DND-41 (cell line): ENCODE measurements at regions not wholly inside any gene's neighbourhood (a gene's known extent, or its start where the extent isn't known, plus 50 kb on each side); places are given as distances from the start of the nearest gene placed in this dataset.
"Not testable (repeated sequence)": the region's sequence is repeated elsewhere in the genome, so short reads cannot be mapped to it uniquely, and the experiment has no call there.

Experiments
- ATAC-seq: fragments of 200-7000 bp; cut with Tn5 transposase; 3 replicates; pipeline ENCODE4 v1.9.1; 2021; ENCODE audit warnings: low read depth; ENCODE audit not compliant: insufficient read depth
- DNase-seq: peaks from one replicate; pipeline ENCODE4 v3.0.0-alpha.2; 2020
- H2AFZ ChIP-seq: 2 replicates; pipeline ENCODE4 v1.6.0; 2012; ENCODE audit warnings: low read depth, low read length
- H3K27ac ChIP-seq: 2 replicates; pipeline ENCODE4 v1.5.1; 2012; ENCODE audit warnings: low read length, inconsistent platforms
- H3K27me3 ChIP-seq: fragments of 200-600 bp; sonication (generic); 2 replicates; pipeline ENCODE4 v1.6.0; 2012; ENCODE audit warnings: low read length, mild to moderate bottlenecking, inconsistent platforms; ENCODE audit not compliant: insufficient read depth, poor library complexity
- H3K36me3 ChIP-seq: 2 replicates; pipeline ENCODE4 v1.5.1; 2012; ENCODE audit warnings: low read length, inconsistent platforms; ENCODE audit not compliant: insufficient read depth
- H3K4me1 ChIP-seq: 2 replicates; pipeline ENCODE4 v1.5.1; 2012; ENCODE audit warnings: mild to moderate bottlenecking, low read length; ENCODE audit not compliant: insufficient read depth
- H3K4me2 ChIP-seq: 2 replicates; pipeline ENCODE4 v1.6.0; 2012; ENCODE audit warnings: mild to moderate bottlenecking, moderate library complexity, low read length, inconsistent platforms; ENCODE audit not compliant: insufficient read depth
- H3K4me3 ChIP-seq, 2 experiments: fragments of 200-600 bp in 1 of 2; shearing (Covaris generic) in 1 of 2; 2 replicates each; pipeline ENCODE4 v1.5.1; 2012 to 2016; ENCODE audit warnings: inconsistent platforms in 2 of 2, low read length in 2 of 2, mild to moderate bottlenecking in 2 of 2, low read depth in 1 of 2, moderate library complexity in 1 of 2
- H3K79me2 ChIP-seq: 2 replicates; pipeline ENCODE4 v1.6.0; 2012; ENCODE audit warnings: low read length, inconsistent platforms; ENCODE audit not compliant: insufficient read depth
- H3K9ac ChIP-seq: 2 replicates; pipeline ENCODE4 v1.6.0; 2012; ENCODE audit warnings: low read depth, mild to moderate bottlenecking, inconsistent platforms, low read length, moderate library complexity
- H3K9me3 ChIP-seq: 2 replicates; pipeline ENCODE4 v1.5.1; 2012; ENCODE audit warnings: low read length, moderate library complexity, mild to moderate bottlenecking, inconsistent platforms; ENCODE audit not compliant: insufficient read depth, severe bottlenecking
- H4K20me1 ChIP-seq: 2 replicates; pipeline ENCODE4 v1.6.0; 2012; ENCODE audit warnings: low read length; ENCODE audit not compliant: insufficient read depth
- EZH2 ChIP-seq: IDR thresholded peaks from 3 replicates; pipeline ENCODE4 v1.6.1; 2012; ENCODE audit warnings: borderline replicate concordance, low read depth, mild to moderate bottlenecking, moderate library complexity, low read length, inconsistent platforms; ENCODE audit not compliant: severe bottlenecking
- TF ChIP-seq, protein P1 (sequence below): IDR thresholded peaks from 2 replicates; pipeline ENCODE4 v1.5.1; 2012; ENCODE audit warnings: borderline replicate concordance, low read length, moderate library complexity, mild to moderate bottlenecking; ENCODE audit not compliant: poor library complexity, severe bottlenecking; ENCODE audit errors: extremely low read depth

GRCh38 chr5:104556957-104557356 is 994.4 kb upstream of the NUDT12 start:
- no peaks in the 10 kb centered on the region for H4K20me1 ChIP-seq
- H3K36me3 ChIP-seq = no peaks in the 10 kb centered on the region
- no peak overlapping the region for H3K9ac ChIP-seq
- no peak for DNase-seq
- H3K27ac ChIP-seq = no peak overlapping the region
- no peak for TF ChIP-seq EZH2
- TF ChIP-seq, protein P1, sequence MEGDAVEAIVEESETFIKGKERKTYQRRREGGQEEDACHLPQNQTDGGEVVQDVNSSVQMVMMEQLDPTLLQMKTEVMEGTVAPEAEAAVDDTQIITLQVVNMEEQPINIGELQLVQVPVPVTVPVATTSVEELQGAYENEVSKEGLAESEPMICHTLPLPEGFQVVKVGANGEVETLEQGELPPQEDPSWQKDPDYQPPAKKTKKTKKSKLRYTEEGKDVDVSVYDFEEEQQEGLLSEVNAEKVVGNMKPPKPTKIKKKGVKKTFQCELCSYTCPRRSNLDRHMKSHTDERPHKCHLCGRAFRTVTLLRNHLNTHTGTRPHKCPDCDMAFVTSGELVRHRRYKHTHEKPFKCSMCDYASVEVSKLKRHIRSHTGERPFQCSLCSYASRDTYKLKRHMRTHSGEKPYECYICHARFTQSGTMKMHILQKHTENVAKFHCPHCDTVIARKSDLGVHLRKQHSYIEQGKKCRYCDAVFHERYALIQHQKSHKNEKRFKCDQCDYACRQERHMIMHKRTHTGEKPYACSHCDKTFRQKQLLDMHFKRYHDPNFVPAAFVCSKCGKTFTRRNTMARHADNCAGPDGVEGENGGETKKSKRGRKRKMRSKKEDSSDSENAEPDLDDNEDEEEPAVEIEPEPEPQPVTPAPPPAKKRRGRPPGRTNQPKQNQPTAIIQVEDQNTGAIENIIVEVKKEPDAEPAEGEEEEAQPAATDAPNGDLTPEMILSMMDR = no peak
- H3K79me2 ChIP-seq = no peaks in the 10 kb centered on the region
- no peak overlapping the region for H2AFZ ChIP-seq
- ATAC-seq = no peak
- no peaks in the 10 kb centered on the region for H3K9me3 ChIP-seq
- no peaks in the 10 kb centered on the region for H3K27me3 ChIP-seq
- no peak overlapping the region for H3K4me2 ChIP-seq
- H3K4me3 ChIP-seq = no peak overlapping the region
- H3K4me1 ChIP-seq = no peaks in the 10 kb centered on the region

DNA sequence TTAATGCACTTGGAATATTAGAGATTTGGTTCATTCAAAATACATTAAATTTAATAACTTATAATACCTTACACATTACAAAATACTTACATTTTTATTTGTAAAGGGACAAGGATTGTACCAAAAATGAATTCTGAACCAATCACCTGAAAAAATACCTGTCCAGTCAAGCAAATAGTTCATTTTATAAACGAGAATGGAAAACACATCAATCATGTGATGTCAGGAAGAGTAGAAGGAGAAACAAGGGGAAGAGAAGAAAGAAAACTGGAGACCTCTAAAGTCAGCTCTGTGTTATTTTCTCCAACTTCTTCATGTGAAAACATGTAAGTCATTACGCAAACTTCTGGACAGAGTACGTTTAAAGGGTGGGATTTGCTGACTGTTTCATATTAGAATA is 989.0 kb upstream of the NUDT12 start:
- Histone ChIP-seq H3K36me3 (no peaks in the 10 kb centered on the region), H3K9me3 (no peaks in the 10 kb centered on the region), H3K27ac (no peak overlapping the region), H3K4me2 (no peak overlapping the region), H3K4me1 (no peaks in the 10 kb centered on the region), H4K20me1 (no peaks in the 10 kb centered on the region), H2AFZ (no peak overlapping the region), H3K4me3 (no peak overlapping the region), H3K79me2 (no peaks in the 10 kb centered on the region), H3K27me3 (no peaks in the 10 kb centered on the region), H3K9ac (no peak overlapping the region)
- no peak for ATAC-seq
- TF ChIP-seq, protein P1 = no peak
- TF ChIP-seq EZH2 = no peak
- no peak for DNase-seq

GRCh38 chr5:104546871-104547270 is 984.3 kb upstream of the NUDT12 start:
- not testable (repeated sequence) for H3K4me1 ChIP-seq, ATAC-seq, H3K4me3 ChIP-seq, H2AFZ ChIP-seq, H4K20me1 ChIP-seq, H3K79me2 ChIP-seq, H3K9ac ChIP-seq, H3K27me3 ChIP-seq, H3K9me3 ChIP-seq, DNase-seq, H3K4me2 ChIP-seq, H3K36me3 ChIP-seq, H3K27ac ChIP-seq

- Histone ChIP-seq H3K79me2 (no peaks in the 10 kb centered on the region), H2AFZ (no peak overlapping the region), H3K4me3 (no peak overlapping the region), H3K9ac (no peak overlapping the region), H3K4me1 (no peaks in the 10 kb centered on the region), H3K9me3 (no peaks in the 10 kb centered on the region), H3K36me3 (no peaks in the 10 kb centered on the region), H3K4me2 (no peak overlapping the region), H3K27ac (no peak overlapping the region), H4K20me1 (no peaks in the 10 kb centered on the region), H3K27me3 (no peaks in the 10 kb centered on the region)
- no peak for ATAC-seq
- no peak for TF ChIP-seq EZH2
- TF ChIP-seq, protein P1 = no peak
- no peak for DNase-seq
These were observed 978.7 kb upstream of the NUDT12 start for GRCh38 chr5:104541141-104541785.
